H9 (cell line): ENCODE measurements at regions not wholly inside any gene's neighbourhood (a gene's known extent, or its start where the extent isn't known, plus 50 kb on each side); places are given as distances from the start of the nearest gene placed in this dataset.

Experiments used
- DNase-seq: peaks from one replicate; pipeline ENCODE4 v3.0.0-alpha.2; 2017
- H2AFZ ChIP-seq: one replicate; pipeline ENCODE4 v1.6.1; 2013; ENCODE audit warnings: mild to moderate bottlenecking, low read length, control low read depth, moderate library complexity
- H2AK5ac ChIP-seq: 2 replicates; pipeline ENCODE4 v1.6.1; 2013; ENCODE audit warnings: low read length, control low read depth, mixed read lengths; ENCODE audit not compliant: insufficient read length
- H2BK120ac ChIP-seq: one replicate; pipeline ENCODE4 v1.6.1; 2013; ENCODE audit warnings: low read depth, mild to moderate bottlenecking, low read length, control low read depth, inconsistent platforms; ENCODE audit not compliant: poor library complexity, severe bottlenecking
- H2BK12ac ChIP-seq: 2 replicates; pipeline ENCODE4 v1.6.1; 2013; ENCODE audit warnings: low read length, control low read depth, mixed read lengths, low read depth; ENCODE audit not compliant: insufficient read length
- H2BK15ac ChIP-seq: 2 replicates; pipeline ENCODE4 v1.6.1; 2013; ENCODE audit warnings: low read depth, low read length, control low read depth
- H2BK20ac ChIP-seq: one replicate; pipeline ENCODE4 v1.6.1; 2013; ENCODE audit warnings: low read depth, mild to moderate bottlenecking, low read length, control low read depth, inconsistent platforms; ENCODE audit not compliant: poor library complexity, severe bottlenecking
- H2BK5ac ChIP-seq: 2 replicates; pipeline ENCODE4 v1.6.1; 2013; ENCODE audit warnings: low read length, control low read depth, mixed read lengths; ENCODE audit not compliant: insufficient read length
- H3K14ac ChIP-seq: 2 replicates; pipeline ENCODE4 v1.6.1; 2013; ENCODE audit warnings: low read length, control low read depth; ENCODE audit not compliant: insufficient read depth
- H3K18ac ChIP-seq: 2 replicates; pipeline ENCODE4 v1.6.1; 2013; ENCODE audit warnings: low read depth, mild to moderate bottlenecking, mixed read lengths, low read length, control low read depth; ENCODE audit not compliant: insufficient read length
- H3K23ac ChIP-seq: 2 replicates; pipeline ENCODE4 v1.6.1; 2013; ENCODE audit warnings: low read length, control low read depth, mixed read lengths, low read depth; ENCODE audit not compliant: insufficient read length
- H3K23me2 ChIP-seq: 2 replicates; pipeline ENCODE4 v1.6.1; 2013; ENCODE audit warnings: low read depth, mild to moderate bottlenecking, mixed read lengths, low read length, control low read depth; ENCODE audit not compliant: insufficient read length, poor library complexity, severe bottlenecking
- H3K27ac ChIP-seq: 2 replicates; pipeline ENCODE4 v1.5.1; 2013; ENCODE audit warnings: low read length, control low read depth, mixed read lengths, low read depth; ENCODE audit not compliant: insufficient read length
- H3K27me3 ChIP-seq: 2 replicates; pipeline ENCODE4 v1.6.1; 2013; ENCODE audit warnings: low read length, control low read depth, inconsistent platforms; ENCODE audit not compliant: insufficient read depth
- H3K4ac ChIP-seq: 2 replicates; pipeline ENCODE4 v1.6.1; 2013; ENCODE audit warnings: low read depth, mild to moderate bottlenecking, control low read depth, inconsistent platforms, low read length, moderate library complexity
- H3K4me1 ChIP-seq: 2 replicates; pipeline ENCODE4 v1.6.1; 2013; ENCODE audit warnings: low read length, control low read depth, inconsistent platforms; ENCODE audit not compliant: insufficient read depth
- H3K4me2 ChIP-seq: 2 replicates; pipeline ENCODE4 v1.6.1; 2013; ENCODE audit warnings: low read length, control low read depth, mixed read lengths; ENCODE audit not compliant: insufficient read length, insufficient read depth
- H3K56ac ChIP-seq: 2 replicates; pipeline ENCODE4 v1.6.1; 2013; ENCODE audit warnings: low read depth, mild to moderate bottlenecking, mixed read lengths, low read length, control low read depth; ENCODE audit not compliant: insufficient read length
- H3K79me1 ChIP-seq: 2 replicates; pipeline ENCODE4 v1.6.1; 2013; ENCODE audit warnings: low read depth, mild to moderate bottlenecking, moderate library complexity, low read length, control low read depth, inconsistent platforms; ENCODE audit not compliant: insufficient read depth, poor library complexity, severe bottlenecking
- H3K79me2 ChIP-seq: 2 replicates; pipeline ENCODE4 v1.6.1; 2013; ENCODE audit warnings: low read length, control low read depth, inconsistent platforms; ENCODE audit not compliant: insufficient read depth
- H3K9ac ChIP-seq: 2 replicates; pipeline ENCODE4 v1.6.1; 2013; ENCODE audit warnings: low read length, control low read depth, mixed read lengths; ENCODE audit not compliant: insufficient read length; ENCODE audit errors: extremely low read depth
- H3K9me3 ChIP-seq: one replicate; pipeline ENCODE4 v1.6.1; 2013; ENCODE audit warnings: low read depth, low read length, inconsistent platforms; ENCODE audit not compliant: control insufficient read depth
- H3T11ph ChIP-seq: one replicate; pipeline ENCODE4 v1.6.1; 2013; ENCODE audit warnings: mild to moderate bottlenecking, low read length, control low read depth, inconsistent platforms
- H4K20me1 ChIP-seq: one replicate; pipeline ENCODE4 v1.6.1; 2013; ENCODE audit not compliant: control insufficient read depth, insufficient read length, insufficient read depth
- H4K5ac ChIP-seq: 2 replicates; pipeline ENCODE4 v1.6.1; 2013; ENCODE audit warnings: low read depth, mild to moderate bottlenecking, mixed read lengths, low read length, control low read depth; ENCODE audit not compliant: insufficient read length
- H4K8ac ChIP-seq: replicated peaks from 2 replicates; pipeline ENCODE4 v1.6.1; 2013; ENCODE audit warnings: low read length, control low read depth, mixed read lengths, low read depth; ENCODE audit not compliant: insufficient read length
- H4K91ac ChIP-seq: 2 replicates; pipeline ENCODE4 v1.6.1; 2013; ENCODE audit warnings: low read depth, mild to moderate bottlenecking, moderate library complexity, mixed read lengths, low read length, control low read depth; ENCODE audit not compliant: insufficient read length
- H3K27ac Mint-ChIP-seq, 3 experiments: 2 replicates in 2 of 3; 3 replicates in 1 of 3; pipeline ENCODE4 v1.8.0; 2020 to 2021; ENCODE audit warnings: mixed read lengths in 3 of 3, mild to moderate bottlenecking in 1 of 3, moderate library complexity in 1 of 3
- H3K27me3 Mint-ChIP-seq: 2 replicates; pipeline ENCODE4 v1.8.0; 2021; ENCODE audit warnings: low read depth, mild to moderate bottlenecking, moderate library complexity, mixed read lengths
- H3K36me3 Mint-ChIP-seq, 3 experiments: 2 replicates in 2 of 3; 3 replicates in 1 of 3; pipeline ENCODE4 v1.8.0; 2020 to 2021; ENCODE audit warnings: low read depth in 3 of 3, mixed read lengths in 3 of 3; ENCODE audit not compliant: insufficient read depth in 1 of 3
- H3K4me1 Mint-ChIP-seq, 2 experiments: 2 replicates each; pipeline ENCODE4 v1.8.0; 2020; ENCODE audit warnings: mixed read lengths in 2 of 2
- H3K4me3 Mint-ChIP-seq, 2 experiments: 2 replicates in 1 of 2; 3 replicates in 1 of 2; pipeline ENCODE4 v1.8.0; 2020 to 2021; ENCODE audit warnings: mild to moderate bottlenecking in 2 of 2, mixed read lengths in 2 of 2, moderate library complexity in 1 of 2
- H3K9me3 Mint-ChIP-seq, 2 experiments: 2 replicates in 1 of 2; 3 replicates in 1 of 2; pipeline ENCODE4 v1.8.0; 2020; ENCODE audit warnings: mild to moderate bottlenecking in 2 of 2, mixed read lengths in 2 of 2, moderate library complexity in 1 of 2
- CTCF ChIP-seq: fragments of 200-600 bp; sonication (generic); conservative IDR thresholded peaks from 3 replicates; pipeline ENCODE4 v1.8.0; 2021; ENCODE audit warnings: antibody characterized with exemption, mild to moderate bottlenecking
- WGBS: extraction: QIAGEN DNeasy Blood & Tissue Kit; methylation state at CpG from one replicate; pipeline ENCODE4 v1.1.7; 2013; ENCODE audit warnings: missing lambda C conversion rate, low lambda C conversion rate, mixed read lengths; ENCODE audit not compliant: insufficient read length; ENCODE audit errors: extremely low coverage; 5-methylcytosine and 5-hydroxymethylcytosine counted together

GRCh38 chr16:10265770-10266615 is 83.8 kb upstream of the GRIN2A start:
- no peak overlapping the region for H3K9ac ChIP-seq
- WGBS, result no CpG with 5 or more reads among the region's 11 CpGs
- no peak overlapping the region for H3K4me2 ChIP-seq
- H2BK15ac ChIP-seq, result no peak overlapping the region
- no peaks in the 10 kb centered on the region for H3K4me1 ChIP-seq
- H3K4ac ChIP-seq, result no peak overlapping the region
- DNase-seq, result no peak
- H2BK12ac ChIP-seq, result no peak overlapping the region
- H3K56ac ChIP-seq, result no peak overlapping the region
- no peaks in the 10 kb centered on the region; a peak in 1 of 4 replicates for H3K4me1 Mint-ChIP-seq
- no peak for TF ChIP-seq CTCF
- H3K27me3 Mint-ChIP-seq, result peaks cover 2% of the 10 kb centered on the region; the same call in 1 of the 2 replicates
- H3K9me3 Mint-ChIP-seq, result peaks cover 5% of the 10 kb centered on the region in 2 experiments; a peak in 3 of 5 replicates
- no peaks in the 10 kb centered on the region for H3K79me1 ChIP-seq
- H3K23ac ChIP-seq, result no peak overlapping the region
- no peaks in the 10 kb centered on the region for H4K20me1 ChIP-seq
- H4K91ac ChIP-seq, result no peak overlapping the region
- H2AK5ac ChIP-seq, result no peak overlapping the region
- no peak overlapping the region for H3K27ac ChIP-seq
- H4K8ac ChIP-seq, result no peak overlapping the region
- H2BK20ac ChIP-seq, result no peak overlapping the region
- no peak overlapping the region for H2AFZ ChIP-seq
- H2BK120ac ChIP-seq, result no peak overlapping the region
- H4K5ac ChIP-seq, result no peak overlapping the region
- no peaks in the 10 kb centered on the region for H3K27me3 ChIP-seq
- H3K27ac Mint-ChIP-seq, result no peak overlapping the region
- H3K36me3 Mint-ChIP-seq, result peaks cover 0 to 2% (median 0%) of the 10 kb centered on the region in 3 experiments; a peak in 1 of 7 replicates
- H3K79me2 ChIP-seq, result no peaks in the 10 kb centered on the region
- no peaks in the 10 kb centered on the region for H3K23me2 ChIP-seq
- no peak overlapping the region for H2BK5ac ChIP-seq
- H3K4me3 Mint-ChIP-seq, result no peak overlapping the region
- no peaks in the 10 kb centered on the region for H3K9me3 ChIP-seq
- H3K14ac ChIP-seq, result no peak overlapping the region
- H3T11ph ChIP-seq, result no peak overlapping the region
- H3K18ac ChIP-seq, result no peak overlapping the region
